HG03354 (cell line): ENCODE measurements at regions not wholly inside any gene's neighbourhood (a gene's known extent, or its start where the extent isn't known, plus 50 kb on each side); places are given as distances from the start of the nearest gene placed in this dataset.

Source experiments
- ATAC-seq: cut with Tn5 transposase; IDR thresholded peaks from one replicate; pipeline ENCODE4 v1.9.1; 2021; ENCODE audit warnings: mild to moderate bottlenecking; ENCODE audit not compliant: unreplicated experiment, poor library complexity, severe bottlenecking

DNA sequence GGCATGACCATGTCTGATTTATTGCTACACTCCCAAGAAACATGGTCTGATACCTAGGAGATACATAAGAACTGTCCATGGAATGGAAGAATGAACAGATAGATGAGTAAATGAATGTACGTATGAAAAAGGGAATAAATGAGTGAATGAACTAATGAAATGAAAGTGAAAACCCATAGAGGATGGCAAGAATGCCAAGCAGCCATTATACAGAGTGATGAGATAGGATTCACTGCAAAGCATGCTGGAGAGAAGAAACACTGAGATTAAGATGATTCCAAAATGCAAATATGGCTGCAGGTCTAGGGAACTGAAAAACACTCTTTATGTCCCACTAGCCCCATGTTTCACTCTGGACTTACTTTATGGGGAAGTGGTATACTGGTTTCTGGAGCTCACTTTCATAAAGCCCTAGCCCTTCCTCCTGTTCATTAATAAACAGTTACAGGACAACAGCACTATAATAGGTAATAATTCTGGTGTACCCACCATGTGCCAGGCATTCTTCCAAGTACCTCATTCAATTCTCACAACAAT lies 170.3 kb upstream of the RAD23B start:
- ATAC-seq: peak; percentile 80

DNA sequence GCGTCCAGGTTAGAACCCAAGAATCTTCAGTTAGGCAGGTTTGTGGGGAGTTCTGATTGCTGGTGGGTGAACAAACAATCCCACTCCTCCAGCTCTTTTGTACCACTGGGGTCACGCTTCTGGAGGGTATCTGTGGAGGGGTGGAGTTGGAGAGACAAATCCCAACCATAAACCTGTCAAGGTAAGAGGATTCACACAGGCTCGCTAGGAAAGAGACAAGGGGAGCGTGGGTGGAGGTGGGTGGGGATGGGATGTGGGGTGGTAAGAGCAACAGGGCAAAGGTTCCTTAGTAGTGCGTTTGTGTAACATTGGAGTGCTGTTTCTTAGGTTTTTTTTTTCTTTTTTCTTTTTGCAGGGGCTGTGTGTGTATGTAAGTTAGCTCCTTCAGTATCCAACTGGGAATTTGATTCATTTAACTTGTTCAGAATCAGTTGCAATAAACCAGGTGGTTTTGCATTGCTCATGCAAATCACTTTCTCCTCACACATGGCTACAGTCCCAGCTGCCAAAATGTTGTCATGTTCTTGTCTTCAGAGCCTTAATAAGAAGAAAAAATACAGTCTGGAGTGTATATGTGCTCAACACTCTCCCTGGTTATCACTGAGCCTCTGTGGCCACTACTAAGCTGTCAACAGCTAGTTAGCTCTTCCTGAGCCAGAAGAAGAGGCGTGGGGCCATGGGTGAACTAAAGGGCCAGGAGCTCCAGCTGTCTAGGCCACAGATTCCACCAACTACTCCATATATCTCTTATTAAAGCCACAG lies 164.0 kb upstream of the RAD23B start:
- no peak for ATAC-seq

DNA sequence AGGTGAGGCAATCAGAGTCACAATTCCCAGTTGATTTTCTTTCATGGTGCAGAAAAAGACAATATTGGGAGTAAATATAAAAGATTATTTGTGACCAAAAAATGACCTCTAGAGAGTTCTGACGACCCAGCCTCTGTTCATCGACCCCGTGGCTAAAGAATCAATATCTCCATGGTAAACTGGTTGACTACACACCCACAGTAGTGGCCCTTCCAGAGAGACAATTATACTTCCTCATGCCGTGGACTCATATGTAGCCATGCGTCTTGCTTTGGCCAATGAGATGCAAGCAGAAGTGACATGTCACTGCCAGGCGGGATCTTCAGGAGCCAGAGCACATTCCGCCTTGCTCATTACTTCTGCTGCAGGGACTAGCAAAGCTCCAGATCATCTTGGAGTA lies 163.3 kb upstream of the RAD23B start:
- no peak for ATAC-seq

DNA sequence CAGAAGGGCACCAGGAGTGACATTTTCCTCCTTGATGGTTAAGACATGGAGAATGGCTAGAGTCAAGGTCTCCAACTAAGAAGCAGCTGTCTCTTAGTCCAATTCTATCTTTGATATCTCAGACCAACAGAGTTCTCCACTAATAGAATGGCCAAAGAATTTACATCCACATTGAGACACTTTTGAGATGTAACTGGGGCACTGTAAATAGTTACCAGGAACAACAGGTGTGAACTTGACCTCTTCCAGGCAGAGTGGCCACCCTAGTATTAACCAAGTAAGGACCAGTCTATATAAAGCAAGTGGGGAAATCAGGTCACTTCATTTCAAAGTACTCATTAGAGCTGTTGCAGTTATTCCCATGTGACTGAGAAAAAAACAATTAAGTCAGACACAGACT lies 159.7 kb upstream of the RAD23B start:
- no peak for ATAC-seq

DNA sequence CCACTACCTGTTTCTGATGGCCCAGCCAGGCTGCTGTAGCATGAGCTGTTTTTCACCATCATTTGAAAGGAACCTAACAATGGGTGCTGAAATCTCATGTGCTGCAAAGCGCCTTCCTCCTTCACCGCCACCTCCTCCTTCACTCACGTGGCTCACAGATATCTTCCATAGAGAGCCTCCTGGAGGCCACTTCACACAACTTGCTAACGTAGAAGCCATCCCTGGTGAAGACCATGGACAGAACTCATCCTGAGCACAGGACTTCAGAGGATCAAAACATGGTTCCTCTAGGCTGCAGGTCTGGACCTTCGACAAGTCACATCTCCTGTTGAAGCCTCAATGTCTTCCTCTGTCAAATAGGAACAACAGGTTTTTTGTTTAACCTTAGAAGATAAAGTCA lies 155.5 kb upstream of the RAD23B start:
- ATAC-seq: no peak

DNA sequence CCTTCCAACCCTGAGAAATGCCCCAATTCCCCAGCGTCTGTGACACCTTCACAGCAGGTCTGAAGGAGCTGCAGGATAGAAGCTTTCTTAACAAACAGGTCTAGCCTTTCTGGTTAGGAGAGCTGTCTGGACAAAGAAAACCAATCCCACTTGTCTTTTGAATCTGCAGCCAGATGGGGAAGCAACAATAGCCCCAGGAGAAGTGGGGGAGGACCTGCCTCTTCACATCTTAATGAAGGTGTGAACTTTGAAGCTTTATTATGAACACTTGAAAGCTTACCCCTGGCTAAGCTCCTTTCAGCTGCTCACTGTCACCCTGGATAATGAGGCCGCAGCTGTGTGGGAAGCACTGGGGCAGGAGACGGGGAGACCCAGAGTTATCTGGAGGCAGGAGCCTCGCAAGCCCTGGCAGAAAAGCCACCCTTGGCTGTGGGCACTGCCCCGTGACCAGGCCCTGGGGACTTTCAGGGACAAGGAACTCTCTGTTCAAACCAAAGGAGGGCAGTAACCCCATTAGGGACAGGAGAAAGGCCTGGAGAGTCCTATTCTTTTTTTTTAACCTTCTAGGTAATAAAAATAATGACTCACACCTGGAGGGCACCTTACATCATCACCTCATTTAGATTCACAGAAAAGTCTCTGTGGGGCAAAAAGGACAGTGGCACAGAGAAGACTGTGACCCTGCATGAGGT lies 151.8 kb upstream of the RAD23B start:
- ATAC-seq: no peak

DNA sequence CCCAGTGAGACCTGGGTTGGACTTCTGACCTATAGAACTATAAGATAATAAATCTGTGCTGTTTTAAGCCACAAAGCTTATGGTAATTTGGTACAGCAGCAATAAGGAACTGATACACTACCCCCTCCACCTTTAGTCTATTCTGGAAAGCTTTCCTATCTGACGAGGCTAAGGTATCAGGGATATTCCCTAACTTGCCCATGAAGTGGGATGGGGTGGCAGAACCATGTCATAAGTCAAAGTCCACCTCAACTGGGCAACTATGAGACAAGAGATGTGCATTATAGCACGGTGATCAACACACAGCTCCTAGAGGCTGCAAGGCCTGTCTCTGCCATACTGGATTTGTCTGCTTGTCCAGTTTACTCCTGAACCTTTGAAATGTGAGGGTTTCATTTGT lies 146.8 kb upstream of the RAD23B start:
- no peak for ATAC-seq

DNA sequence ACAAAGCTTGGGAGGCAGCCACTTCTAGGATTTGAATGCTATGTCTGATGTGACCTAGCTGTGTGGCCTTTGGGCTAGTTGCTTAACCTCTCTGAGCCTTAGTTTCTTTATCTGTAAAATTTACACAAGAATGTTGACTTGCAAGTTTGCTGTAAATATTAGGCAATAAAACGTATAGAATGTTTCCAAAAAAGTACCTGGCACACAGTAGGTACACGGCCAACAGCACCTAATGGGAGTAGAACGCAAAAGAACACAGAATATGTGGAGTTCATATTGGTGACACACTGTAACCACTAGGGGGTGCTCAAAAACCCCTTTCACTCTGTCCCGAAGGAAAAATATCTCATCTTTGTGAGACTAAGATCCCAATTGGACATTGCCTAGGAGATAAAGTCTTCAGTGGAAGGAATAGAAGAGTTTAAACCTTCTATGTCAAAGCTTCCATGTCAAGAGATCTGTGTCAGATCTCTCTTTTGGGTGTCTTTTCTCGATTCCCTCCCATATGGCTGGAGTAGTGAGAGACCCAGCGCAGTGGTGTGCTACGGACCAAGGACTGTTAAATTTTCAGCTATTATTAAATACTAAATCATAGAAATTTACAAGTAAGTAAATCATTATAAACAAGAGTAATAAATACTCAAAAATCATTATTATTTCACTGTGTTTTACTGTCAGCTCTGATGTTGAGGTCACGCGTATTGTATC lies 145.4 kb upstream of the RAD23B start:
- ATAC-seq: peak; percentile 65

DNA sequence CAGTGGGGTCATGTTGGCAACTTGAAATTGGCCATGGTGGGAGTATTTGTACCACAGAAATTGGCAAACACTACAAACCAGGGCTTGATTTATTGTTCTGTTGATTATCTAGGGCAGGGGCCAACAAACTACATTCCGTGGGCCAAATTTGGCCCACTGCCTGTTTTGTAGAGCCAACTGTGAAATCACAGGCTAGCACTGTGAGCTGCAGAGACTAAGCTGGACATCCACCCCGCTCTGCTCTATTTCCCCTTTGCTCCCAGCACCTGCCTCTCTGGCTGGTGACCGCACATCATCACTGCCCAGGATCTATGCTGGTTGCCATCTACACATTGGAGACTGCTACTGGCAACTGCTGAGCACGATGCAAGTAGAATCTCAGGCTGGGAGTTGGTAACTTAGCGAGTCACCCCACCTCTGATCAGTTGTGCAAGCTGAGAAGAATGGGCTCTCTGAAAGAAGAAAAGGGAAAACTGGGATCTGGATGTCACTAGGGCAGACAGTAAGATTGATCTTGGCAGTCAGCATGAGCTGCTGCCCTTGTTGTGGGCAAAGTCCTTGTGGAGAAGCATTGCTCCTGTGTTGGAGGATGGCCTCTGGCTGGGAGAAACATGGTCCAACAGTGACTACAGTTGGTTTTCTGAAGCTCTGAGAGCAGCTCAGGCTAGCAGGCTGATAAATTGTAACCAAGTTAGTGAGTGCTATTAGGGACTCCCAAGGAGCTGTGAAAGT lies 144.7 kb upstream of the RAD23B start:
- ATAC-seq: no peak

DNA sequence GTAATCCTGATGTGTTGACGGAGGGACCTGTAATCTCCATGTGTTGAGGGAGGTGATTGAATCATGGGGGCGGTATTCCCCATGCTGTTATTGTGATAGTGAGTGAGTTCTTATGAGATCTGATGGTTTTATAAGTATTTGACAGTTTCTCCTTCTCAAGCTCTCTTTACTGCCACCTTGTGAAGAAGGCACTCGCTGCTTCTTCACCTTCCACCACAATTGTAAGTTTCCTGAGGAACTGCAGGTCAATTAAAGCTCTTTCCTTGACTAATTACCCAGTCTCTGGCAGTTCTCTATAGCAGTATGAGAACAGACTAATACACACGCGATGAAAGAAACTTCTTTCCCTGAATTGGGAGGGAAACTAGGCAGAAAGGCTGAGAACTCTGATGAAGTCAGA lies 141.1 kb upstream of the RAD23B start:
- ATAC-seq: no peak

DNA sequence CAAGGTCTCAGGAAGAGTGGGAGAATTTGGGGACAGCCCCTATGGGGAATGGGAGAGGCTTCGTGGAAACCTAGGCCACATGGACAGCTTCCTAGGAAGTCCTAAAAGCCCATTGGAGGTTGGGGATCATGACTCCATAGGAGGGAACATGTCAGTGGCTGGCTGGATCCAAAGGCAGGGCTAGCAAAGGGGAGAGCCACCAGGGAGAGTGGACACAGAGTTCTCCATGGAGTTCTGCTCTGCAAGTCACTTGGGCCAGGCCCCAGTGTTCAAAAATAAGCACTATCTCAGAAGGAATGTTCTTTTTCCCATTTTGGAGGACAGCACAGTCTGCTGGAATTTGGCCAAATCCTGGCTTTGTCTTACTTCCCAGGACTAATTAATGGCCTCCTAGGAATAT lies 140.6 kb upstream of the RAD23B start:
- no peak for ATAC-seq

DNA sequence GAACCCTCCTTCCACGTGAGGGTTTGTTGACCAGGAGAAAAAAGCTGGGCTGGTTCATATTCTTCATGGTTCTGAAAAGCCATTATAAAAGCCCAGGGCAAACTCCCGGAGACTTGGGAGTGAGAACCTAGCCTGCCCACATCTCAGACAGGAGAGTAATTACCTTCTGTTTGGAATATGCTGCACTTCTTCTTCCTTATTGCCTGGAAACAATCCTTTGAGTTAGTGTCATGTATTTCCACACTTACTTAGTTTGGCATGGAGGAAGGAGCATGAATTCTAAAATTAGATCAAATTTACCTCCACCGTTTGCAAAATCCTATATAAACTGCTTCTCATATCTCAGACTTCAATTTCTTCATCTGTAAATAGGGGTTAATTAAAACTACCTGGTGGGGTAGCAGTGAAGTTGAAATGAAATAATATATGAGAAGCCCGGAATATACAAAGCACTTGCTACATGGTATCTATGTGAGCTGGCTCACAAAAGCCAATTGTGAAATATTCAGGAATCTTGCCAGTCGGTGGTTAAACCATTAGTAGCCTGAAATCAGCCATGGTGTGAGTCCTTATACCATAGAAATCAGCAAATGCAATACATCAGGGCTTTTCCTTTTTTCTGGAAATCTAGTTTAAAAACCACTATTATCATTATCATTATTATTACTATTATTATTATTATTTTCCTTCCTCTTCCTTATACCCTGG lies 140.0 kb upstream of the RAD23B start:
- no peak for ATAC-seq

DNA sequence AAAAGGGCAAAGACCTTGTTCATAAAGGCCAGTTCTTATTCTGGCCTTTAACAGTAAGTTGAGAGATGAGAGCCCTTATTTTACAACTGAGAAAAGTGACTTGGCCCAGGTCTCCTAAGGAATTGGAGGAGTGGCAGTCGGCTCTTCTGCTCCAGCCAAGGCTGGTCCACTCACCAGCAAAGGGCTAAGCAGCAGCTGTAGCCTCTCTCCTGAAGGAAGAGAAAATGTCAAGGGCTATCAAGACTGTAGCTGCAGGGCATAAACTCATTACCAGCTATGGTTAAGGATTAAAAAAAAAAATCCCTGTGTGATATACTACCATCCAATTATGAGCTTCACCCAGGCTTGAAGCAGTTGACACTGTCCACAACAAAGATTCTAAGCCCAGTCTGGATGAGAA lies 138.6 kb upstream of the RAD23B start:
- no peak for ATAC-seq

DNA sequence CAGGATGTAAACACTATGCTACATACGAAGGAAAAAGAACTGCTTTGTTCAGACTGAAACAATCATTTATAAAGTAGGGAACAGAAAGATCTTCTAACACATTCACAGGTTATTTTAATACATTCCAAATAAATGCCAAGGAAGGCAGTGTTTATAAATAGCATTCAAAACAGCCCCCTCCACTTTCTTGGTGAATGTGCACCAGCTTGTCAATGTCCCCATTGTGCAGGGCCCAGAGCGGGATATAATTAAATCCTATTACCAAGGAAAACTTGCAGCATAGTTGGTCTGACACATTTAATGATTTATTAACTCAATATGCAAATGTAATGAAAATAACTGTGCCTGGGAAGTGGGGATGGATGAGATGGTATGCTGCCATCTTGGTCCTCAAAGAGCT lies 135.9 kb upstream of the RAD23B start:
- ATAC-seq: no peak

DNA sequence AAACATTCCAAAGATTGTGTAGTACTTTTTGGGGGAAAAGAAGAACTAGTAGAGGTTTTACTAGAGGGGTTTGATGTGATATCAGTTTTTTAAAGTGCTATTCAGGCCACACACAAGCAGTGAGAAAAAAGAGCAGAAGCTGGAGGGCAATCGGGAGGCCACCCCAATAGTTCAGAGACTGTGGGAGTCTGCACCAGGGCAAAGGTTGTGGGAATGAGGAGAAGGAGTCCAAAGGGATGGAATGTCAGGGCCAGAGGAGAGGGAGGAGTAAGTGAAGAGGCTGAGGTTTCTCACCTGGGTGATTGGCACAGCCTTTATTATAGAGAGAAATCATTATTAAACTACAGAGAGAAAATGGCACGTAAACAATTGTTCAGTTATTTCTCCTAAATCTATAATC lies 134.9 kb upstream of the RAD23B start:
- no peak for ATAC-seq

DNA sequence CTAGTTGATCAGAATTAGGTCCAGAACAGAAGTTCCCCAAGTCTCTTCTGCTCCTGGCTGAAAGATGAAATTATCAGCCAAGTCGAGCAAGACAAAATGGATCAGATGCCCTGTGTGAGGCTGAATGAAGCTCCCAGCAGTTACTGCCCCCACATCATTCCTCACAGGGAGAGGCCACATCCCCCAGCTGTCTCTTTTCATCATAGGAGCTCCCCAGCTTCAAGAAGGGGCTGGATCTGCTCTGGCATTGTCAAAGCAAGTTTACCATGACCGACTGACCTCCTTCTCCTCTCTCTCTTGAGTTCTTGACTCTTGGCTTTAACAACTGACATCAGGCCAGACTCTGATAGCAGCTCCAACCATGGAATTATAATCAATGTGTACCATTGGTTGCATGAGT lies 133.3 kb upstream of the RAD23B start:
- ATAC-seq: no peak

DNA sequence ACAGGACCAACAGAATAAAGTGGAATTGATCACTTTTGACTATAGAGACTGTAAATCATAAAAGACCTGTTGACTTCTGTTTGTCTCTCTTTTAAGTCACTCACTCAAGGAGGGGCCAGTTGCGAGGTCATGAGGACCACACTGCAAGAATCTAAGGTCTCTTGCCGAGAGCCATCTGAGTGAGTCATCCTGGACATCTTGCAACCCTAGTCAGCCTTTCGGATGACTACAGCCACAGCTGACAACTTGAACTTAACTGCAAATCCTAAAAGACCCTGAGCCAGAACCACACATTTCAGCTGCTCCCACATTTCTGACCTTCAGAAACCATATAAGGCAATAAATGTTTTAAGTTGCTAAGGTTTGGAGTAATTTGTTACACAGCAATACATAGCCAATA lies 129.7 kb upstream of the RAD23B start:
- ATAC-seq: no peak

DNA sequence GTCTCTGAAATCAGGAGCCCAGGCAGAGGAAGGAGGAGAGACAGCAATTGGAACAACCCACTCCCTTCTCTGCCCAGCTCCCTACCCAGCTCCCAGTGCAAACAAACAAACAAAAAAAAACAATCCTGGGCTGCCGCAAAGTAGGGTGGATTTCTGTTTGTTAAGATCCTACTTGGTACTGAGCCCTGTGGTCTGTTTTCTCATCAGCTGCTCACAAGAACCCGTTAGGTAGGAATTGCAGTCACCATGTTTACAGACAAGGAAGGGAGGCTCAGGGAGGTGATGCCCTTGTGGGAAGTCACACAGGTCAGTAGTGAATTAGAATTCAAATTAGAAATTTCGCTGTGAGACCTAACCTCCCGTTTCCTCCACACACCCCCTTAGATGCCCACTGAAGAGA lies 128.8 kb upstream of the RAD23B start:
- no peak for ATAC-seq

DNA sequence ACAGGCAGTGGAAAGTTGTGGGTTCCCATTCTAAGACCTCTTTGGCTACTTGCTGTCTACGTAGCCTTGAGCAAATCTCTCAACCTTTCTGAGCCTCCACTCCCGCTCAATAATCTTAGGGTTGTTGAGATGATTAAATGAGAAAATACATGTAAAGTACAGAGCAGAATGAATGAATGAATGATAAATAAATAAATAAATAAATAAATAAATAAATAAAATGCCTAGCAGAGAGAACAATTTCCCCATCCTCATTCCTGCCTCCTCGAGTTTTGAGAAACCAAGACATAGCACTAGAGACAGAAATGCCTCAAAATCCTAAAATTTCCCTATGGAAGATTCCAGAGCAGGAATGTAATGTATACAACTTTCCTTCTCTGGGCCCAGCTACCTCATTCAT lies 128.3 kb upstream of the RAD23B start:
- ATAC-seq: no peak
